ENCODE measurements at regions not wholly inside any gene's neighbourhood (a gene's known extent, or its start where the extent isn't known, plus 50 kb on each side); places are given as distances from the start of the nearest gene placed in this dataset.
"Not testable (repeated sequence)": the region's sequence is repeated elsewhere in the genome, so short reads cannot be mapped to it uniquely, and the experiment has no call there.

DNA sequence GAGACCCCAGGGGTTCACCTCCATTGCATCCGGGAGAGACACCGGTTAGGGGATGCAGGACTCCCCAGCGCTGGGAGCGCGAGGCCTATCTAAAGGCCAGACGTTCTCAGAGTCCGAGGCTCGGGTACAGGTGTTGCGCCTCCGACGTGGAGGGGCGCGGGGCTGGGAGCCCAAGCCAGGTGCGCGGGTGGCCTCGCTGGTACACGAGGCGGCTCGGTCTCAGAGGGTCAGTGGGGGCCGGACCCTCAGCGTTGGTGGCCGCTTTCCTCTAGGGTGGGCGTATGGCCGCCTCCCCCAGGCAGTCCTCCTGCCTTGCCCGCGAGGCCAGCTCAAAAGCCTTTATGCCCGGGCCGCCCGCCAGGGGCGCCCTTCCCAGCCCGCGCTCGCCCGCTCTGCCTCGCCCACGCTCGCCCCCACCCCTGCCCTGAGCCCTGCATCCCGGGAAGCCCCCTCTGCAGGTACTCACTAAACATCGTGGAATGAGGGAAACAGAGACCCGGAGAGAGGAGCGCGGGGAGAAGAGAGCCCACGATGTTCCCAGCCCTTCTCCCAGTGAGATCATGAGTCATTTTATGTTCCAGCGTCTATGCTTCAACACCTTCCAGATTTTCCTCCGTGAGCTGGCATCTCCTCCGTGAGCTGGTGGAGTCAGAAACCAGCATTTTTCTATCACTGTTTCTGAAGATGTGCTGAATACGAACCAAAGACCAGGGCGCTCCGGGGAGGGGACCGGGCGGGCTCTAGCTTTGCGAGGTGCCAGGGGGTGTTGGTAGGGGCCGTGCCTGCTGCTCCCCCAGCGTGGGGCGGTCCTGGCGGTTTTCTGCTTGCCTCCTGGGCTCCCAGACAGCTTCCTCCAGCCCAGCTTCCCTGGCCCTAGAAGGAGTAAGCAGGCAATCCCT, 73.8 kb downstream of the DIO3 start:
- DNase-seq (ENCODE audit: low spot score) = peak; percentile 34

DNA sequence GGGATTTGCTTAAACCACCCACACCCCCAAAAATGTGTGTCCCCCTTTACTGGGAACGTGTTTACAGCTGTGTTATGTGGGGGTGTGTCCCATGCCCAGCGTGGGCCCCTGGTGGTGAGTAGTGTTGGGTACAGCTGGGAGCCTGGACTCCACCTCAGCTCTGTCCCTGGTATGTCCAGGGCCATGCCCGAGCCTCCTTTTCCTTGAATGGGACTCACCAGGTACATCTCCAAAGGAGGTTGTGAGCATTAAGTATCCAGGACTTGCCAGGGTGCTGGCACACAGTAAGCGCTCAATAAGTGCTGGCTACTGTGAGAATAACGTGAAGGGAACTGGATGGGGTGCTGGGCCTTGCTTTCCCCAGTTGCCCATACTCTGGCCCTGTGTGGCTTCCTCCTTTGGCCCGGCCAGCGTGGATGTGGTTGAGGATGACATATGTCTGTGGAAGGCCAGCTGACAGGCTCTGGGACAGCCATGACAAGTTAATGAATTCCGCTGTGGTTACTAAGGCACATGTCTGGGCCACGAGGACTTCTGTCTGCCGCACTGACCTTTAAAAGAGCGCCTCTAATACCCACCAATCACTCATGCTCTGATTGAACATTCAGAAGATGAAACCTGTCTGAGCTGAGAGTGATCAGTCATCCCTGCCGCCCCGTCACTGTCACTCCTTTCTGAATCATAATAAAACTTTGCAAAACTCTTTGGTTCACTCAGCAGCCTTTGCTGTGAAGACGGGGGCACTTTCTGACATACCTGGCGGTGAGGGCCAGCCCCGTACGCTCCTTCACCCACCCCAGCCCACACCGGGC, 74.7 kb downstream of the DIO3 start:
- DNase-seq (ENCODE audit: low spot score) = no peak

DNA sequence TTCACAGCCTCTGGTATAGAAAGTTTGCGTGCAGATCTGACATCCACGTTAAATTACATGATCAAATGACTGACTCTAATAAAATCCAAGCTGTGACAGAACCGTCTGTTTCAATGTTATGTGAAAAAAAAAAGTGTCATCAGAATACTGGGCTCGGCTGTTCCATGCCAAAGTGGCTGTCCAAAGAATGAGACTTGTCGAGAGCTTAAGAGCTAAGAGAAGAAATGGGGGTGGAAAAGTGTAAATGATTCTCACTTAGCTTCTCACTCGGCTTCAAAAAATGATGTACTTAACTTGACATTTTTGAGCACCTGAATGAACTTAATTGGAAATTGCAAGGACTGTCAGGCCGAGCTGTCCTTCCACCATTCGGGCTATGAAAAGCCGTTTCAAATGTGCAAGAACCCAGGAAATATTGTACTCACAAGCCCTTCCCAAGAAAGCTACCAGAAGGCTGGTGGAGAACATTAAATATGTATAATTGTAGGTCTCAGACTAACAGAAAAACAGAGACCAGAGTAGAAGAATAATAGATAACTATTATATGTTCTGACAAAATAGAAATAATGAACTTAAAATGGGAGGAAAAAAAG, 78.0 kb downstream of the DIO3 start:
- DNase-seq (ENCODE audit: low spot score) = no peak

DNA sequence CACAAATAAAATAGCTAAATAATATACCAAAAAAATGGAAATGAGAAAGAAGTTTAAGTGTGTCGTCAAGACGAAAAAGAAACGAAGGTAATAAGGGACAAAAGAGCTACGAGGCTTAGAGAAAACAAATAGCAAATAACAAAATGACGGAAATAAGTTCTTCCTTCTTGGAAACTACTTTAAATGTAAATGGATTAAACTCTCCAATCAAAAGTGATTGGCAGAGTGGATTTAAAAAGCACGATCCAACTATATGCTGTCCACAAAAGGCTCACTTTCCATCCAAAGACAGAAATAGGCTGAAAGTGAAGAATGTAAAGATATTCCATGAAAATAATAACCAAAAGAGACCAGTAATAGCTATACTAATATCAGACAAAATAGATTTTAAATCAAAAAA, 82.4 kb downstream of the DIO3 start:
- DNase-seq (ENCODE audit: low spot score) = no peak

DNA sequence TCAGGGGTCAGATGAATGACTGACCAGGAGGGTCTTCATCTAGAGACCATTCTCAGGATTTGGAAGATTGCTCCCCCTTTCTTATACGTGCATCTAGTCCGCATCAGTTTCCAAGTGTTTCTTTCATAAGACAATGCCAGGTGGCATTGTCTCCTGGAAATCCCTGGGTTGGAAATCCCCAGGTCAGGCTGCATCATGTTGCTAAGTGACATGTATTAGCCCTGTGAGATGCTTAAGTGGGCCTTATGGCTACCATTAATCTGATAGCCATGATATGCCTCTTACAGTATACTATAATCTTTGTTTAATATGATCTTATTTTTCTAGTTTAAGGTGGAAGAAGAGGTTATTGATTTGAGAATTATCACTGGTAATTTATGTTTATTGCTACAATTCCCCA, 92.8 kb downstream of the DIO3 start:
- no peak for DNase-seq (ENCODE audit: low spot score)

DNA sequence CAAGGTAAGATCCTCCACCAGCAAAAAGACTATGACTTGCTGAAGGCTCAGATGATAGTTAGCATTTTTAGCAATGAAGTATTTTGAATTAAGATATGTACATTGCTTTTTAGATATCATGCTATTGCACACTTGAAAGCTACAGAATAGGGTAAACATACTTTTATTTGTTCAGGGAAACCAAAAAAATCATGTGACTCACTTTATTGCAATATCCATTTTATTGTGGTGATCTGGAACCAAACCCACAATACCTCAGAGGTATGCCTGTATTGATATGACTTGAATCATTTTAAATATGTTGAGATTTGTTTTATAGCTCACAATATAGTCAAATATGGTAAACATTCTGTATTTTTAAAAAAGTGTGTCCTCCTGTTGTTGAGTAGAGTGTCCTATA, 96.1 kb downstream of the DIO3 start:
- DNase-seq (ENCODE audit: low spot score) = no peak

DNA sequence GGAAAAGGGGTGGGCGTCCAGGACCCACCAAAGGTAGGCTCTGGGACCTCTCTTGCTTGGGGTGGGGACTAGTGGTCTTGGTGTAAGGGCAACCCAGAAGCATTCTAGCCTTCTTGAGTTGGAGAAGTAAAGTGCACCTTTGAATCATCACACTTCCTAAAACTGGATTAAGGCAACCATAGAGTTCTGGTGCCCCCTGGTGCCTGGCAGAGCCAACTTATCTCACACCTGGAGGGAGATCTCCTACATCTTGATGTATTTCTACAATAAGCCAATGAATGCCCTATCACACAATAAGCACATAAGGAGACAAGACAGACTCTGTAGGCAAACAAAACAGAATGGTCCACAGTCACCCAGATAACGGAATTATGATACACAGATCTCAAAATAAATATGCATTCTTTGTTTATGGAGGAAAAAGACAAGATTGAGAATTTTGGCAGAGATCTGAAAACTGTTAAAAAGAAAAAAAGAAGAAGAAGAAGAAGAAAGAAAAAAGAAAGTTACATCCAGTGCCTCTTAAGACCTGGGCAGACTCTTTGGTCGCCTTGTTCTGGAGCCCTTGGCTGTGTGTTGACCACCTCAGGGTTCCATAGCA, 95.9 kb upstream of the PPP2R5C start:
- peak; percentile 7 for DNase-seq (ENCODE audit: low spot score)

DNA sequence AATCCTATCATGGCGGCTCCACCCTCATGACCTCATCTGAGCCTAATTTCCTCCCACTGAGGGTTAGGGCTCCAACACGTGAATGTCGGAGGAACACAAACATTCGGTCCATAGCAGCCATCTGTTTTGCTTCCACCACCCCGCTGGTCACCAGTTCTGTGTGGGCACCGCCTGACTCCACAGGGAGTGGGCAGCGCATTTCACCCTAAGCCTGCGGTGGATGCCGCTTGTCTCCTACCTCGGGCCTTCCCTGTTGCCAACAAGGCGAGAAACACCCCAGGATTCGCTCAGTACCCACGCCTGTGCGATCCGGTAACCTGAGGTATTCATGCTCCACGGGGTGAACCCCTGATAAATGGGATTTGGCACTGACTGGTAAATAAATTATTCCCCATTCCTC, 95.2 kb upstream of the PPP2R5C start:
- no peak for DNase-seq (ENCODE audit: low spot score)

DNA sequence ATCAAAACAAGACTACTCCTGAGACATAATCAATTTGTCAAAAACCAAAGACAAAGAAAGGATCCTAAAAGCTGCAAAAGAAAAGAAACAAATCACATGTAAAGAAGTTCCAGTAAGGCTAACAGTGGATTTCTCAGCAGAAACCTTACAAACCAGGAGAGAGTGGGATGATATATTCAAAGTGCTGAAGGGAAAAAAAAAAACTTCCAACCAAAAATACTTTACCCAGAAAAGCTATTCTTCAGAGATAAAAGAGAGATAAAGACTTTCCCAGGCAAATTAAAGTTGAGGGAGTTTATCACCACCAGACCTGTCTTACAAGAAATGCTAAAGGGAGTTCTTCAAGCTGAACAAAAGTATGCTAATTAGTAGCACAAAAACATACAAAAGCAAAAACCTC, 91.9 kb upstream of the PPP2R5C start:
- no peak for DNase-seq (ENCODE audit: low spot score)

DNA sequence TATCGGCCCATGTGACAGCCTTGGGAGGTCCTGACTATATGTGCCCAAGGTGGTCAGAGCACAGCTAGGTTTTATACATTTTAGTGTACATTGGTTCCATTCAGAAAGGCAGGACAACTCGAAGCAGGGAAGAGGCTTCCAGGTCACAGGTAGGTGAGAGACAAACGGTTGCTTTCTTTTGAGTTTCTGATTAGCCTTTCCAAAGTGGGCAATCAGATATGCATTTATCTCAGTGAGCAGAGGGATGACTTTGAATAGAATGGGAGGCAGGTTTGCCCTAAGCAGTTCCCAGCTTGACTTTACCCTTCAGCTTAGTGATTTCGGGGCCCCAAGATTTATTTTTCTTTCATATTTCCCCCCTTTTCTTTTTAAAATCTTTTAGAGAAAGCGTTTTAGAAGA, 87.6 kb upstream of the PPP2R5C start:
- no peak for DNase-seq (ENCODE audit: low spot score)

DNA sequence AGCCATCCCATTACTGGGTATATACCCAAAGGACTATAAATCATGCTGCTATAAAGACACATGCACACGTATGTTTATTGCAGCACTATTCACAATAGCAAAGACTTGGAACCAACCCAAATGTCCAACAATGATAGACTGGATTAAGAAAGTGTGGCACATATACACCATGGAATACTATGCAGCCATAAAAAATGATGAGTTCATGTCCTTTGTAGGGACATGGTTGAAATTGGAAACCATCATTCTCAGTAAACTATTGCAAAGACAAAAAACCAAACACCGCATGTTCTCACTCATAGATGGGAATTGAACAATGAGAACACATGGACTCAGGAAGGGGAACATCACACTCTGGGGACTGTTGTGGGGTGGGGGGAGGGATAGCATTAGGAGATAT, 85.7 kb upstream of the PPP2R5C start:
- DNase-seq (ENCODE audit: low spot score) = not testable (repeated sequence)

DNA sequence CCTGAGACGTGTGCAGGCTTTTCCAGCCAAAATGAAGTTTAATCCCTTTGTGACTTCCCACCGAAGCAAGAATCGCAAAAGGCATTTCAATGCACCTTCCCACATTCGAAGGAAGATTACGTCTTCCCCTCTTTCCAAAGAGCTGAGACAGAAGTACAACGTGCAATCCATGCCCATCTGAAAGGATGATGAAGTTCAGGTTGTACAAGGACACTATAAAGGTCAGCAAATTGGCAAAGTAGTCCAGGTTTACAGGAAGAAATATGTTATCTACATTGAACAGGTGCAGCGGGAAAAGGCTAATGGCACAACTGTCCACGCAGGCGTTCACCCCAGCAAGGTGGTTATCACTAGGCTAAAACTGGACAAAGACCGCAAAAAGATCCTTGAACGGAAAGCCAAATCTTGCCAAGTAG, 83.6 kb upstream of the PPP2R5C start:
- not testable (repeated sequence) for DNase-seq (ENCODE audit: low spot score)

DNA sequence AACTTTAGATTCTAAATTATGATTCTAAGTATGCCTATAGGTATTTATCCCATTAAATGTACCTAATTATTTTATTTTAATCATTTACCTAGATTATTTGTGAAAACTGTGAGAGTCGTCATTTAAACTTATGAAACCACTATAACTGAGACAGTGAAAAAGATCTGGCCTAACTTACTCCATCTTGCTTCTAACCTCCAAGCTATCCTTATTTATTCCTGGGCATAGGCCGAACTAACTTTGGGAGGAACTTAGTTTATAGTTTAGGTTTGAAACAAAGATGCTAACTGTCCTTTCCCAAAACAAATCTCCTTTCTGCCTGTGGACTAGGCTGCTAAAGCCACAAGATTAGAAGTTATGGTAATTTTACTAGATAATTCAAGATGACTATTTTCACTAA, 79.7 kb upstream of the PPP2R5C start:
- no peak for DNase-seq (ENCODE audit: low spot score)

DNA sequence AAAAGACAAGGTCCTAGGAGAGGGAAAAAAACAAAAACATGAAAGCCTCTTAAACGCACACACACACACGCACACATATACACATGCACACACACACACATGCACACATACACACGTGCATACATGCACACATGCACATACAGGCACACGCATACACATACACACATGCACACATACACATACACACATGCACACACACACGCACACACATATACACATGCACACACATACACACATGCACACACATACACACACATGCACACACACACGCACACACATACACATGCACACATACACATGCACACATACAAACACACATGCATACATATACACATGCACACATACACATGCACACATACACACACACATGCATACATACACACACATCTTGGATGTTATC, 78.1 kb upstream of the PPP2R5C start:
- DNase-seq (ENCODE audit: low spot score) = no peak

DNA sequence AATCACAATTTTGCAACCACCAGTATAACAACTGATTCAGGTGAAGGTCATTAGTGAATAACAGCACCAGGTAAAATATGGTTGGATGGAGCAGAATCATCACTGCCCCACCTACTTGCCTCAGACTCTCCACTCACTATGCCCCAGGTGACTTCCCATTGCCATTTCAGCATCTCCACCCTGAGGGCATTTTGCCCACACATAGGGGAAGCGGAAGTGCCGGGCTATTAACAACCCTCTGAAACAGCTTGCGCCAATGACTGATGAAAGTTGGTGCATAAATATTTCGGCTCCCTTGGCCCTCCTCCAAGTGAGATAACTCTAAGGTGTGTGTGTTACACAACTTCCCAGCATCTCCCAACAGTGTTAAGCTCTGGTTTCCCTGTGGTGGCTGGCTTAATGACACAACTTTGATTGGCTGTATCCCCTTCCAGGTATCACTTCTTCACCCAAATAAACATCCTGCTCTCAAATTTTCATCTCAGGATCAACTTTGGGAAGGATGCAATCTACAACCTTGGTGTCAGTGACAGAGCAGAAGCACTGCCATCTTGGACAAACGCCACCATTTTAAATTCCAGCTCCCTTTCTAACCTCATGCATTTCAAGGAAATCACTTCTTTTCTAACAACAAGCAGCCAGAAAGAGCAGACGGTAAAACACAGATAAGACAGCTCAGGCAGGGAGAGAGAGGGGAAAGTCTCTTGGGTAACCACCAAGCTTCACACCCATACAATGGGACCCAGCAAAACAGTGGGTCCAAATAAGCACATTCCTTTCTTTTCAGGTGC, 73.6 kb upstream of the PPP2R5C start:
- DNase-seq (ENCODE audit: low spot score) = no peak

DNA sequence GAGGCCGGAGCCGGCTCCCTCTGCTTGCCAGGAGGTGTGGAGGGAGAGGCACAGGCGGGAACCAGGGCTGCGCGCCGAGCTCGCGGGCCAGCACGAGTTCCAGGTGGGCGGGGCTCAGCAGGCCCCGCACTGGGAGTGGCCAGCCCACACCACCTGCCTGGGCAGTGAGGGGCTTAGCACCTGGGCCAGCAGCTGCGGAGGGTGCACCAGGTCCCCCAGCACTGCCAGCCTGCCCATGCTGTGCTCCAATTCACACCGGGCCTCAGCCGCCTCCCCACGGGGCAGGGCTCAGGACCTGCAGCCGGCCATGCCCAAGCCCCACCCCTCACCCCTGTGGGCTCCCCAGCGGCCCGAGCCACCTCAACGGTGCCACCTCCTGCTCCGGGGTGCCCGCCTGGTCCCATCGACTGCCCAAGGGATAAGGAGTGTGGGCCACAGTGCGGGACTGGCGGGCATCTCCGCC, 72.4 kb upstream of the PPP2R5C start:
- DNase-seq (ENCODE audit: low spot score) = no peak

DNA sequence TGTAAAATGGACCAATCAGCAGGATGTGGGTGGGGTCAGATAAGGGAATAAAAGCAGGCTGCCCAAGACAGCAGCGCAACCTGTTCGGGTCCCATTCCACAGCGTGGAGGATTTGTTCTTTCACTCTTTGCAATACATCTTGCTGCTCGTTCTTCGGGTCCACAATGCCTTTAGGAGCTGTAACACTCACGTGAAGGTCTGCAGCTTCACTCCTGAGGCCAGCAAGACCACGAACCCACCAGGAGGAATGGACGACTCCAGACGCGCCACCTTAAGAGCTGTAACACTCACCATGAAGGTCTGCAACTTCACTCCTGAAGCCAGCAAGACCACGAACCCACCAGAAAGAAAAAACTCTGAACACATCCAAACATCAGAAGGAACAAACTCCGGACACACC, 71.5 kb upstream of the PPP2R5C start:
- DNase-seq (ENCODE audit: low spot score) = not testable (repeated sequence)

DNA sequence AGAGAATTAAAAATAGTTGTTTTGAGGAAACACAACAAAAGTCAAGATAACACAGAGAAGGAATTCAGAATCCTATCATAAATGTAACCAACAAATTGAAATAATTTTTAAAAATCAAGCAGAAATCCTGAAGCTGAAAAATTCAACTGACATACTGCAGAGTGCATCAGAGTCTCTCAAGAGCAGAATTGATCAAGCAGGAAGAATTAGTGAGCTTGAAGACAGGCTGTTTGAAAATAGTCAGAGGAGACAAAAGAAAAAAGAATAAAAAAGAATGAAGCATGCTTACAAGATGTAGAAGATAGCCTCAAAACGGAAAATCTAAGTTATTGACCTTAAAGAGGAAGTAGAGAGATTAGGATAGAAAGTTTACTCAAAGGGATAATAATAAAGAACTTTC, 65.8 kb upstream of the PPP2R5C start:
- no peak for DNase-seq (ENCODE audit: low spot score)

DNA sequence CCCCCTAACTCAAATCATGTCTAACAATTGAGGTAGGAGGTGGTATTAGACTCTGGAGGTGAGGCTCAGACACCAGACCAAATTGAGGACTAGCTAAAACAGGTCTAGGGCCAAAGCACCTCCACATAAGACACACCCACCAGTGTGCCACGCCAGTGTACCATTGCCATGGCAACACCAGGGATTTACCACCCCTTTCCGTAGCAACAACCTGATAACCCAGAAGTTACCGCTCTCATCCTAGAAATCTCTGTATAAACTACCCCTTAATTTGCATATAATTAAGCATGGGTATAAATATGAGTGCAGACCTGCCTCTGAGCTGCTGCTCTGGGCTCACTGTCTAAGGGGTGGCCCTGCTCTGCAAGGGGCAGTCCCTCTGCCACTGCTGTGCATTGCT, 57.4 kb upstream of the PPP2R5C start:
- DNase-seq (ENCODE audit: low spot score) = no peak

DNA sequence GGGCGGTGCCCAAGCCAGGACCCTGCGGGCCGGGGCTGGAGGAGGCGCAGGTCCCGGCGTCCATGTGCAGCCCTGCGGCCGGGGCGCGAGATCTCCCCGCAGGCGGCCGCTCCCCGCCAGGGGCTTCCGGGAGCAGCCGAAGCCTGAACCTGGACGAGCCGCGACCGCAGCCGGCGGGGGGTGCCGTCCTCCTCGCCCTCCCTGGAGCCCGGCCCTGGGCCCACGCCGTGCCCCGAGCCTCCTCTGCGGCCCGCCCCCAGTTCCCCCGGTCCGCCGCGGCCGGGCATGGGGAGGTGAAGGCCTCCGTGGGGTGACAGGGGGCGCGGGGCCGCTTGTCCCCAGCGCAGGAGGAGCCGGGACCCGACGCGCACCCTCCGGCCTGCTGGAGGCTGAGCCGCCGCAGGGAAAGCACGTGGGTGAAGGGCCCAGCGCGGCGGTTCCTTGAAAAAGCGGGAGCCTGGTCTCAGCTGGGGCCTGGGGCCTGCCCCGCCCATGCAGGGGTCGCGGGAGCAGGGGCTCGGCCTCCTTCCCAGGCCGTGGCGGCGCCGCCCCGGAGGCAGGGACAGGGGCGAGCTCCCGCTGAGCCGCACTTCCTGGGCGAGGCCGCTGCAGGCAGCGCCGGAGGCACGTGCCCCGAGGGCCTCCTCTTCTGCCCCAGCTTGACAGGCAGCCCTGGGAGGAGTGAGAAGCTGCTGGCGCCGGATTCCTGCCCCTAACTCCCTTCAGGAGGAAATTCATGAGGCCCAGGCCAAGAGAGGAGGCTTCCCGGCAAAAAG, 55.6 kb upstream of the PPP2R5C start:
- no peak for DNase-seq (ENCODE audit: low spot score)
